IMR-90 (cell line): ENCODE measurements at regions not wholly inside any gene's neighbourhood (a gene's known extent, or its start where the extent isn't known, plus 50 kb on each side); places are given as distances from the start of the nearest gene placed in this dataset.

Experiments used
- ATAC-seq: fragments of 200-7000 bp; cut with Tn5 transposase; 2 replicates; pipeline ENCODE4 v1.9.1; 2020; ENCODE audit warnings: low read depth, mild to moderate bottlenecking, moderate library complexity
- BruUV-seq: library from RNA; stranded (reverse); fragments of 400-500 nt; replicated peaks from 2 replicates; lab custom pipeline; 2021; lab: Mats Ljungman, UMichigan
- CTCF ChIA-PET: fragments of 300-600 bp; formaldehyde crosslinking; extraction: SDS; loops from one replicate; lab custom pipeline; 2021; ENCODE audit warnings: antibody characterized with exemption; lab: Yijun Ruan, JAX
- POLR2A ChIA-PET: fragments of 300-600 bp; sonication (Branson Sonifier 250); formaldehyde crosslinking; loops from one replicate; lab custom pipeline; 2022; ENCODE audit warnings: antibody characterized with exemption; ENCODE audit not compliant: unreplicated experiment; lab: Charles Lee
- DNase-seq: peaks from one replicate; pipeline ENCODE4 v3.0.0; 2013
- H2AFZ ChIP-seq: replicated peaks from 2 replicates; pipeline ENCODE3; 2013; ENCODE audit warnings: low read length, mild to moderate bottlenecking; ENCODE audit not compliant: poor library complexity
- H2AK5ac ChIP-seq: 2 replicates; pipeline ENCODE4 v1.6.1; 2013; ENCODE audit warnings: low read depth, low read length, inconsistent platforms
- H2AK9ac ChIP-seq: replicated peaks from 2 replicates; pipeline ENCODE3; 2013; ENCODE audit warnings: mild to moderate bottlenecking, low read depth, low read length, moderate library complexity; ENCODE audit not compliant: poor library complexity
- H2BK120ac ChIP-seq: 2 replicates; pipeline ENCODE4 v1.6.1; 2013; ENCODE audit warnings: low read depth, low read length, inconsistent platforms
- H2BK15ac ChIP-seq: 3 replicates; pipeline ENCODE4 v1.6.1; 2013; ENCODE audit warnings: low read depth, low read length, inconsistent platforms
- H2BK20ac ChIP-seq: 2 replicates; pipeline ENCODE4 v1.6.1; 2013; ENCODE audit warnings: low read depth, mild to moderate bottlenecking, inconsistent platforms, low read length, moderate library complexity
- H2BK5ac ChIP-seq: 2 replicates; pipeline ENCODE4 v1.6.1; 2013; ENCODE audit warnings: mild to moderate bottlenecking, low read depth, low read length, inconsistent platforms; ENCODE audit not compliant: poor library complexity, severe bottlenecking
- H3K14ac ChIP-seq: replicated peaks from 2 replicates; pipeline ENCODE4 v1.6.1; 2013; ENCODE audit warnings: low read depth, low read length, inconsistent platforms
- H3K18ac ChIP-seq: 2 replicates; pipeline ENCODE4 v1.6.1; 2013; ENCODE audit warnings: low read depth, low read length, control low read depth
- H3K23ac ChIP-seq: 2 replicates; pipeline ENCODE4 v1.6.1; 2013; ENCODE audit warnings: low read depth, low read length, inconsistent platforms
- H3K27ac ChIP-seq: 2 replicates; pipeline ENCODE4 v1.5.1; 2013; ENCODE audit warnings: mild to moderate bottlenecking, control low read depth, low read length; ENCODE audit not compliant: insufficient read depth
- H3K27me3 ChIP-seq: 2 replicates; pipeline ENCODE4 v1.6.1; 2013; ENCODE audit warnings: low read length; ENCODE audit not compliant: control insufficient read depth, insufficient read depth
- H3K36me3 ChIP-seq: 2 replicates; pipeline ENCODE4 v1.6.1; 2013; ENCODE audit warnings: low read length, mixed read lengths; ENCODE audit not compliant: control insufficient read depth, insufficient read depth
- H3K4ac ChIP-seq: 2 replicates; pipeline ENCODE4 v1.6.1; 2013; ENCODE audit warnings: low read depth, low read length, inconsistent platforms
- H3K4me1 ChIP-seq: 2 replicates; pipeline ENCODE4 v1.6.1; 2013; ENCODE audit warnings: low read length, mixed read lengths; ENCODE audit not compliant: control insufficient read depth, insufficient read depth
- H3K4me2 ChIP-seq: 2 replicates; pipeline ENCODE4 v1.6.1; 2013; ENCODE audit warnings: low read depth, mild to moderate bottlenecking, control low read depth, low read length, moderate library complexity
- H3K4me3 ChIP-seq: 2 replicates; pipeline ENCODE4 v1.5.1; 2013; ENCODE audit warnings: low read depth, mild to moderate bottlenecking, control low read depth, low read length, moderate library complexity; ENCODE audit not compliant: insufficient read depth
- H3K56ac ChIP-seq: 2 replicates; pipeline ENCODE4 v1.6.1; 2013; ENCODE audit warnings: low read length, inconsistent platforms; ENCODE audit not compliant: insufficient read depth; ENCODE audit errors: extremely low read depth
- H3K79me1 ChIP-seq, 2 experiments: 2 replicates each; pipeline ENCODE4 v1.6.1; 2013; ENCODE audit warnings: low read length in 2 of 2, inconsistent platforms in 1 of 2, low read depth in 1 of 2
- H3K9ac ChIP-seq: 2 replicates; pipeline ENCODE4 v1.6.1; 2013; ENCODE audit warnings: low read depth, low read length, control low read depth
- H3K9me1 ChIP-seq: 2 replicates; pipeline ENCODE4 v1.6.1; 2013; ENCODE audit warnings: low read length, inconsistent platforms; ENCODE audit not compliant: insufficient read depth
- H3K9me3 ChIP-seq: 2 replicates; pipeline ENCODE4 v1.6.1; 2013; ENCODE audit warnings: low read length; ENCODE audit not compliant: control insufficient read depth, insufficient read depth
- H4K20me1 ChIP-seq: 2 replicates; pipeline ENCODE4 v1.6.1; 2013; ENCODE audit warnings: low read length, inconsistent platforms; ENCODE audit not compliant: insufficient read depth
- H4K5ac ChIP-seq: 2 replicates; pipeline ENCODE4 v1.6.1; 2013; ENCODE audit warnings: mild to moderate bottlenecking, low read depth, low read length, control low read depth
- H4K8ac ChIP-seq, 2 experiments: 2 replicates each; pipeline ENCODE4 v1.6.1; 2013; ENCODE audit warnings: low read depth in 2 of 2, low read length in 2 of 2, control low read depth in 1 of 2, inconsistent platforms in 1 of 2
- H4K91ac ChIP-seq: 2 replicates; pipeline ENCODE4 v1.6.1; 2013; ENCODE audit warnings: low read depth, low read length, inconsistent platforms; ENCODE audit not compliant: insufficient read depth
- MAFK ChIP-seq: IDR thresholded peaks from 2 replicates; pipeline ENCODE4 v1.6.1; 2012; ENCODE audit warnings: low read depth, low read length, improper control_type of control experiment
- RAD21 ChIP-seq: IDR thresholded peaks from 2 replicates; pipeline ENCODE4 v1.6.1; 2012; ENCODE audit warnings: low read length, improper control_type of control experiment
- SMC3 ChIP-seq: fragments of 150-350 bp; IDR thresholded peaks from 2 replicates; pipeline ENCODE4 v1.6.1; 2016; ENCODE audit warnings: low read depth, mild to moderate bottlenecking, antibody characterized with exemption, low read length, moderate library complexity
- WGBS, 2 experiments: methylation state at CpG; one replicate each; pipeline versions ENCODE4 v1.1.5 to v1.1.7; 2013; ENCODE audit warnings: missing lambda C conversion rate in 2 of 2; ENCODE audit not compliant: insufficient read length in 1 of 2; ENCODE audit errors: extremely low coverage in 2 of 2; 5-methylcytosine and 5-hydroxymethylcytosine counted together
- dilution Hi-C: fragments of 300-500 bp; cut with HindIII; formaldehyde crosslinking; loops from one replicate; pipeline ENCODE4 v1.14.3; 2018; ENCODE audit warnings: low sequenced_read_pairs; ENCODE audit not compliant: unreplicated experiment
- in situ Hi-C: fragments of 300-500 bp; cut with MboI; formaldehyde crosslinking; loops from 3 replicates; pipeline ENCODE4 v1.14.3; 2019; ENCODE audit warnings: low sequenced_read_pairs, inconsistent platforms, mixed read lengths
- intact Hi-C: fragments of 100-400 bp; cut with micrococcal nuclease; formaldehyde crosslinking; loops from 2 replicates; pipeline ENCODE4 v1.10.0; 2022
- TF ChIP-seq, protein P1 (sequence below): conservative IDR thresholded peaks from 2 replicates; pipeline ENCODE4 v1.5.1; 2012; ENCODE audit warnings: mild to moderate bottlenecking, low read depth, low read length, improper control_type of control experiment

DNA sequence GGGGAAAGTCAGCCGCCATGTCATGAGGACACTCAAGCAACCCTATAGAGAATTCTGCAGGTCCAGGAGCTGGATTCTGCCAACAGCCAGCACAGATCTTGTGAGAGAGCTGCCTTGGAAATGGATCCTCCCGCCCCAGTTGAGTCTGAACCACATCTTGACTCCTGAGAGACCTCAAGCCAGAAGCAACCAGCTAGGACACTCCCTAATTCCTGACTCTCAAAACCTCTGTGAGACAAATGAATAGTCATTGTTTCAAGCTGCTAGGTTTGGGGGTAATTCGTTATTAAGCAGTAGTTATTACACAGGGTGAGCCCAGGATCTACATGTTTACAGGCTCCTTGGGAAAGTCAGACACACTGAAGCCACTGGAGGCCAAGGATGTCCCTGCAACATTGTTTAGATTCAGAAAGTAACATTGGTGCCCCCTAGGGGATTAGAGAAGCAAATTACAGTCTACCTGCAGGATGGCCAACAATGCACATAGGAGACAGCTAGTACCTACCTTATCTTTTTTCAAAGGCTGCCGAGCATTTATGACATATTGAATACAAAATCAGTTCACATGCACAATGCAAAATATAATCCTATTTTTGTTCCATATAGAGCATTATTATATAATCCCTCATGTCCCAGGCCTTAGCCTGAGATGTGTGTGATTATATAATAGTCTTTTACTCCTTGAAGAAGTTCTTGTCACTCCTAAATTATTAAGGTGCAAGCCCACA, 57.9 kb upstream of the FICD start:
- no peak overlapping the region for H2BK120ac ChIP-seq
- no peak overlapping the region for H2BK15ac ChIP-seq
- no peak overlapping the region for H4K91ac ChIP-seq
- H4K8ac ChIP-seq, result no peak overlapping the region
- H2AFZ ChIP-seq, result no peak overlapping the region
- H4K5ac ChIP-seq, result no peak overlapping the region
- H3K18ac ChIP-seq, result no peak overlapping the region
- H3K4me1 ChIP-seq, result no peaks in the 10 kb centered on the region
- intact Hi-C loops (no loop called here), dilution Hi-C loops (no loop called here), in situ Hi-C loops (no loop called here)
- no peak overlapping the region for H3K14ac ChIP-seq
- H3K4ac ChIP-seq, result no peak overlapping the region
- no peaks in the 10 kb centered on the region for H4K20me1 ChIP-seq
- ATAC-seq (peak; percentile 54; the same call in 1 of the 2 replicates), DNase-seq (peak; percentile 34)
- H3K9me1 ChIP-seq, result no peaks in the 10 kb centered on the region
- no peak overlapping the region for H3K4me3 ChIP-seq
- no peak overlapping the region for H3K4me2 ChIP-seq
- H3K27ac ChIP-seq, result no peak overlapping the region
- ChIA-PET POLR2A (interaction anchor here (0.6 kb wide), 1 partner anchor 183 kb away, joined by 6 read pairs; no protein-coding TSS in a partner anchor), CTCF (no interaction called here)
- H2AK5ac ChIP-seq, result no peak overlapping the region
- no TSS peak for BruUV-seq
- H3K9ac ChIP-seq, result no peak overlapping the region
- WGBS, 2 experiments, result no CpG with 5 or more reads among the region's 4 CpGs
- TF ChIP-seq SMC3 (peak; percentile 30; the same call in 1 of the 2 replicates), RAD21 (peak; percentile 48), MAFK (no peak)
- TF ChIP-seq, protein P1, sequence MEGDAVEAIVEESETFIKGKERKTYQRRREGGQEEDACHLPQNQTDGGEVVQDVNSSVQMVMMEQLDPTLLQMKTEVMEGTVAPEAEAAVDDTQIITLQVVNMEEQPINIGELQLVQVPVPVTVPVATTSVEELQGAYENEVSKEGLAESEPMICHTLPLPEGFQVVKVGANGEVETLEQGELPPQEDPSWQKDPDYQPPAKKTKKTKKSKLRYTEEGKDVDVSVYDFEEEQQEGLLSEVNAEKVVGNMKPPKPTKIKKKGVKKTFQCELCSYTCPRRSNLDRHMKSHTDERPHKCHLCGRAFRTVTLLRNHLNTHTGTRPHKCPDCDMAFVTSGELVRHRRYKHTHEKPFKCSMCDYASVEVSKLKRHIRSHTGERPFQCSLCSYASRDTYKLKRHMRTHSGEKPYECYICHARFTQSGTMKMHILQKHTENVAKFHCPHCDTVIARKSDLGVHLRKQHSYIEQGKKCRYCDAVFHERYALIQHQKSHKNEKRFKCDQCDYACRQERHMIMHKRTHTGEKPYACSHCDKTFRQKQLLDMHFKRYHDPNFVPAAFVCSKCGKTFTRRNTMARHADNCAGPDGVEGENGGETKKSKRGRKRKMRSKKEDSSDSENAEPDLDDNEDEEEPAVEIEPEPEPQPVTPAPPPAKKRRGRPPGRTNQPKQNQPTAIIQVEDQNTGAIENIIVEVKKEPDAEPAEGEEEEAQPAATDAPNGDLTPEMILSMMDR, result peak; percentile 48
- H3K36me3 ChIP-seq, result no peaks in the 10 kb centered on the region
- no peak overlapping the region for H2BK20ac ChIP-seq
- H3K23ac ChIP-seq, result no peak overlapping the region
- H3K56ac ChIP-seq, result no peak overlapping the region
- no peak overlapping the region for H2BK5ac ChIP-seq
- no peaks in the 10 kb centered on the region for H3K9me3 ChIP-seq
- H3K79me1 ChIP-seq, result no peaks in the 10 kb centered on the region
- no peaks in the 10 kb centered on the region for H3K27me3 ChIP-seq
- no peak overlapping the region for H2AK9ac ChIP-seq
